ENCODE measurements at regions not wholly inside any gene's neighbourhood (a gene's known extent, or its start where the extent isn't known, plus 50 kb on each side); places are given as distances from the start of the nearest gene placed in this dataset.

- DNase-seq (ENCODE audit: low spot score): no peak
- H3K9me3 ChIP-seq: no peaks in the 10 kb centered on the region
- H3K27me3 ChIP-seq (replicated peaks; ENCODE audit: insufficient read depth): no peaks in the 10 kb centered on the region
- ATAC-seq (ENCODE audit: insufficient number of reproducible peaks, low FRiP score, low read depth): no peak
- TF ChIP-seq CTCF (IDR thresholded peaks at IDR 0.05): no peak
- no peak overlapping the region for H3K27ac ChIP-seq
- H3K4me1 ChIP-seq (ENCODE audit: control insufficient read depth in 1 of 2, low read depth in 2 of 2): no peaks in the 10 kb centered on the region
- H3K4me3 ChIP-seq: no peak overlapping the region
- no peaks in the 10 kb centered on the region for H3K36me3 ChIP-seq
Measured at GRCh38 chr11:30131535-30131934, 99.3 kb upstream of the FSHB start.

GRCh38 chr11:30133281-30133680, 97.5 kb upstream of the FSHB start:
- ATAC-seq (ENCODE audit: insufficient number of reproducible peaks, low FRiP score, low read depth) (no peak), DNase-seq (ENCODE audit: low spot score) (no peak)
- Histone ChIP-seq H3K4me3 (no peak overlapping the region), H3K4me1 (ENCODE audit: control insufficient read depth in 1 of 2, low read depth in 2 of 2) (no peaks in the 10 kb centered on the region), H3K27me3 (replicated peaks; ENCODE audit: insufficient read depth) (no peaks in the 10 kb centered on the region), H3K9me3 (no peaks in the 10 kb centered on the region), H3K27ac (no peak overlapping the region), H3K36me3 (no peaks in the 10 kb centered on the region)
- no peak for TF ChIP-seq CTCF (IDR thresholded peaks at IDR 0.05)

GRCh38 chr11:30143098-30143705, 87.6 kb upstream of the FSHB start:
- Histone ChIP-seq H3K9me3 (no peaks in the 10 kb centered on the region), H3K27ac (no peak overlapping the region), H3K4me3 (no peak overlapping the region), H3K27me3 (replicated peaks; ENCODE audit: insufficient read depth) (no peaks in the 10 kb centered on the region), H3K4me1 (ENCODE audit: control insufficient read depth in 1 of 2, low read depth in 2 of 2) (no peaks in the 10 kb centered on the region), H3K36me3 (no peaks in the 10 kb centered on the region)
- TF ChIP-seq CTCF (IDR thresholded peaks at IDR 0.05): peak; percentile 50
- DNase-seq (ENCODE audit: low spot score) (no peak), ATAC-seq (ENCODE audit: insufficient number of reproducible peaks, low FRiP score, low read depth) (no peak)

GRCh38 chr11:30147293-30147692, 83.5 kb upstream of the FSHB start:
- no peak for ATAC-seq (ENCODE audit: insufficient number of reproducible peaks, low FRiP score, low read depth)
- TF ChIP-seq CTCF (IDR thresholded peaks at IDR 0.05): no peak
- DNase-seq (ENCODE audit: low spot score): no peak
- H3K9me3 ChIP-seq: no peaks in the 10 kb centered on the region
- H3K4me3 ChIP-seq: no peak overlapping the region
- no peak overlapping the region for H3K27ac ChIP-seq
- H3K4me1 ChIP-seq (ENCODE audit: control insufficient read depth in 1 of 2, low read depth in 2 of 2): no peaks in the 10 kb centered on the region
- no peaks in the 10 kb centered on the region for H3K36me3 ChIP-seq
- H3K27me3 ChIP-seq (replicated peaks; ENCODE audit: insufficient read depth): no peaks in the 10 kb centered on the region

- DNase-seq (ENCODE audit: low spot score): no peak
- no peaks in the 10 kb centered on the region for H3K27me3 ChIP-seq (replicated peaks; ENCODE audit: insufficient read depth)
- no peaks in the 10 kb centered on the region for H3K4me1 ChIP-seq (ENCODE audit: control insufficient read depth in 1 of 2, low read depth in 2 of 2)
- H3K9me3 ChIP-seq: no peaks in the 10 kb centered on the region
- ATAC-seq (ENCODE audit: insufficient number of reproducible peaks, low FRiP score, low read depth): no peak
- H3K27ac ChIP-seq: no peak overlapping the region
- H3K4me3 ChIP-seq: no peak overlapping the region
- TF ChIP-seq CTCF (IDR thresholded peaks at IDR 0.05): no peak
- no peaks in the 10 kb centered on the region for H3K36me3 ChIP-seq
Measured at GRCh38 chr11:30149998-30150397, 80.8 kb upstream of the FSHB start.
